ENCODE measurements at regions not wholly inside any gene's neighbourhood (a gene's known extent, or its start where the extent isn't known, plus 50 kb on each side); places are given as distances from the start of the nearest gene placed in this dataset.
"Not testable (repeated sequence)": the region's sequence is repeated elsewhere in the genome, so short reads cannot be mapped to it uniquely, and the experiment has no call there.

GRCh38 chr3:8338424-8338823 lies 163.2 kb upstream of the LMCD1 start:
- Histone ChIP-seq H3K4me3 (ENCODE audit: low read depth in 1 of 2, low read length in 2 of 2) (no peak overlapping the region), H3K36me3 (ENCODE audit: insufficient read depth, low read length) (no peaks in the 10 kb centered on the region), H3K9me3 (ENCODE audit: low read length) (no peaks in the 10 kb centered on the region), H3K27ac (ENCODE audit: low read depth, low read length) (no peak overlapping the region), H3K4me1 (ENCODE audit: insufficient read depth, low read length) (no peaks in the 10 kb centered on the region), H3K9ac (ENCODE audit: low read length) (no peak overlapping the region), H3K27me3 (ENCODE audit: control insufficient read depth in 1 of 2, insufficient read depth in 2 of 2, low read length in 2 of 2) (no peaks in the 10 kb centered on the region)

GRCh38 chr3:8341821-8342247 lies 159.8 kb upstream of the LMCD1 start:
- no peaks in the 10 kb centered on the region for H3K27me3 ChIP-seq (ENCODE audit: control insufficient read depth in 1 of 2, insufficient read depth in 2 of 2, low read length in 2 of 2)
- H3K4me3 ChIP-seq (ENCODE audit: low read depth in 1 of 2, low read length in 2 of 2), result no peak overlapping the region
- no peak overlapping the region for H3K9ac ChIP-seq (ENCODE audit: low read length)

GRCh38 chr3:8343058-8343457 lies 158.6 kb upstream of the LMCD1 start:
- no peaks in the 10 kb centered on the region for H3K4me1 ChIP-seq (ENCODE audit: insufficient read depth, low read length)
- H3K4me3 ChIP-seq (ENCODE audit: low read depth in 1 of 2, low read length in 2 of 2), result no peak overlapping the region
- no peaks in the 10 kb centered on the region for H3K36me3 ChIP-seq (ENCODE audit: insufficient read depth, low read length)
- H3K9ac ChIP-seq (ENCODE audit: low read length), result no peak overlapping the region
- H3K9me3 ChIP-seq (ENCODE audit: low read length), result no peaks in the 10 kb centered on the region
- H3K27me3 ChIP-seq (ENCODE audit: control insufficient read depth in 1 of 2, insufficient read depth in 2 of 2, low read length in 2 of 2), result no peaks in the 10 kb centered on the region
- no peak overlapping the region for H3K27ac ChIP-seq (ENCODE audit: low read depth, low read length)

More at GRCh38 chr3:8341821-8342247, 159.8 kb upstream of the LMCD1 start:
- no peak overlapping the region for H3K27ac ChIP-seq (ENCODE audit: low read depth, low read length)
- H3K9me3 ChIP-seq (ENCODE audit: low read length), result no peaks in the 10 kb centered on the region
- no peaks in the 10 kb centered on the region for H3K36me3 ChIP-seq (ENCODE audit: insufficient read depth, low read length)
- H3K4me1 ChIP-seq (ENCODE audit: insufficient read depth, low read length), result no peaks in the 10 kb centered on the region

- Histone ChIP-seq H3K27ac (ENCODE audit: low read depth, low read length) (no peak overlapping the region), H3K36me3 (ENCODE audit: insufficient read depth, low read length) (no peaks in the 10 kb centered on the region), H3K9ac (ENCODE audit: low read length) (no peak overlapping the region), H3K4me3 (ENCODE audit: low read depth in 1 of 2, low read length in 2 of 2) (no peak overlapping the region), H3K9me3 (ENCODE audit: low read length) (no peaks in the 10 kb centered on the region), H3K27me3 (ENCODE audit: control insufficient read depth in 1 of 2, insufficient read depth in 2 of 2, low read length in 2 of 2) (no peaks in the 10 kb centered on the region), H3K4me1 (ENCODE audit: insufficient read depth, low read length) (no peaks in the 10 kb centered on the region)
Measured at GRCh38 chr3:8345398-8345797, 156.2 kb upstream of the LMCD1 start.

- Histone ChIP-seq H3K9ac (ENCODE audit: low read length) (no peak overlapping the region), H3K27ac (ENCODE audit: low read depth, low read length) (no peak overlapping the region), H3K27me3 (ENCODE audit: control insufficient read depth in 1 of 2, insufficient read depth in 2 of 2, low read length in 2 of 2) (no peaks in the 10 kb centered on the region), H3K36me3 (ENCODE audit: insufficient read depth, low read length) (no peaks in the 10 kb centered on the region), H3K9me3 (ENCODE audit: low read length) (no peaks in the 10 kb centered on the region), H3K4me3 (ENCODE audit: low read depth in 1 of 2, low read length in 2 of 2) (no peak overlapping the region), H3K4me1 (ENCODE audit: insufficient read depth, low read length) (no peaks in the 10 kb centered on the region)
Measured at GRCh38 chr3:8348076-8348475, 153.5 kb upstream of the LMCD1 start.

- Histone ChIP-seq H3K36me3 (ENCODE audit: insufficient read depth, low read length) (no peaks in the 10 kb centered on the region), H3K9ac (ENCODE audit: low read length) (no peak overlapping the region), H3K27ac (ENCODE audit: low read depth, low read length) (no peak overlapping the region), H3K27me3 (ENCODE audit: control insufficient read depth in 1 of 2, insufficient read depth in 2 of 2, low read length in 2 of 2) (no peaks in the 10 kb centered on the region), H3K9me3 (ENCODE audit: low read length) (no peaks in the 10 kb centered on the region), H3K4me1 (ENCODE audit: insufficient read depth, low read length) (no peaks in the 10 kb centered on the region), H3K4me3 (ENCODE audit: low read depth in 1 of 2, low read length in 2 of 2) (no peak overlapping the region)
Measured at GRCh38 chr3:8352475-8352874, 149.1 kb upstream of the LMCD1 start.

GRCh38 chr3:8353364-8353763 lies 148.3 kb upstream of the LMCD1 start:
- Histone ChIP-seq H3K4me3 (ENCODE audit: low read depth in 1 of 2, low read length in 2 of 2) (no peak overlapping the region), H3K27me3 (ENCODE audit: control insufficient read depth in 1 of 2, insufficient read depth in 2 of 2, low read length in 2 of 2) (no peaks in the 10 kb centered on the region), H3K27ac (ENCODE audit: low read depth, low read length) (no peak overlapping the region), H3K36me3 (ENCODE audit: insufficient read depth, low read length) (no peaks in the 10 kb centered on the region), H3K9me3 (ENCODE audit: low read length) (no peaks in the 10 kb centered on the region), H3K9ac (ENCODE audit: low read length) (no peak overlapping the region), H3K4me1 (ENCODE audit: insufficient read depth, low read length) (no peaks in the 10 kb centered on the region)

GRCh38 chr3:8355346-8355745 lies 146.3 kb upstream of the LMCD1 start:
- Histone ChIP-seq H3K36me3 (ENCODE audit: insufficient read depth, low read length) (no peaks in the 10 kb centered on the region), H3K9ac (ENCODE audit: low read length) (no peak overlapping the region), H3K27me3 (ENCODE audit: control insufficient read depth in 1 of 2, insufficient read depth in 2 of 2, low read length in 2 of 2) (no peaks in the 10 kb centered on the region), H3K4me1 (ENCODE audit: insufficient read depth, low read length) (no peaks in the 10 kb centered on the region), H3K9me3 (ENCODE audit: low read length) (no peaks in the 10 kb centered on the region), H3K4me3 (ENCODE audit: low read depth in 1 of 2, low read length in 2 of 2) (no peak overlapping the region), H3K27ac (ENCODE audit: low read depth, low read length) (no peak overlapping the region)

- H3K9me3 ChIP-seq (ENCODE audit: low read length); H3K4me3 ChIP-seq (ENCODE audit: low read depth in 1 of 2, low read length in 2 of 2); H3K27me3 ChIP-seq (ENCODE audit: control insufficient read depth in 1 of 2, insufficient read depth in 2 of 2, low read length in 2 of 2); H3K9ac ChIP-seq (ENCODE audit: low read length); H3K4me1 ChIP-seq (ENCODE audit: insufficient read depth, low read length); H3K27ac ChIP-seq (ENCODE audit: low read depth, low read length); H3K36me3 ChIP-seq (ENCODE audit: insufficient read depth, low read length): not testable (repeated sequence)
Measured at GRCh38 chr3:8356066-8356465, 145.6 kb upstream of the LMCD1 start.

GRCh38 chr3:8357859-8358258 lies 143.8 kb upstream of the LMCD1 start:
- H3K27ac ChIP-seq (ENCODE audit: low read depth, low read length), result no peak overlapping the region
- H3K4me3 ChIP-seq (ENCODE audit: low read depth in 1 of 2, low read length in 2 of 2), result no peak overlapping the region
- no peaks in the 10 kb centered on the region for H3K9me3 ChIP-seq (ENCODE audit: low read length)
- H3K9ac ChIP-seq (ENCODE audit: low read length), result no peak overlapping the region
- no peaks in the 10 kb centered on the region for H3K27me3 ChIP-seq (ENCODE audit: control insufficient read depth in 1 of 2, insufficient read depth in 2 of 2, low read length in 2 of 2)
- no peaks in the 10 kb centered on the region for H3K36me3 ChIP-seq (ENCODE audit: insufficient read depth, low read length)
- H3K4me1 ChIP-seq (ENCODE audit: insufficient read depth, low read length), result no peaks in the 10 kb centered on the region

GRCh38 chr3:8359133-8359532 lies 142.5 kb upstream of the LMCD1 start:
- no peaks in the 10 kb centered on the region for H3K36me3 ChIP-seq (ENCODE audit: insufficient read depth, low read length)
- H3K4me3 ChIP-seq (ENCODE audit: low read depth in 1 of 2, low read length in 2 of 2), result no peak overlapping the region
- no peaks in the 10 kb centered on the region for H3K27me3 ChIP-seq (ENCODE audit: control insufficient read depth in 1 of 2, insufficient read depth in 2 of 2, low read length in 2 of 2)
- no peaks in the 10 kb centered on the region for H3K4me1 ChIP-seq (ENCODE audit: insufficient read depth, low read length)
- H3K9me3 ChIP-seq (ENCODE audit: low read length), result no peaks in the 10 kb centered on the region
- H3K27ac ChIP-seq (ENCODE audit: low read depth, low read length), result no peak overlapping the region
- no peak overlapping the region for H3K9ac ChIP-seq (ENCODE audit: low read length)

GRCh38 chr3:8363200-8363599 lies 138.4 kb upstream of the LMCD1 start:
- no peak overlapping the region for H3K27ac ChIP-seq (ENCODE audit: low read depth, low read length)
- H3K36me3 ChIP-seq (ENCODE audit: insufficient read depth, low read length), result no peaks in the 10 kb centered on the region
- no peak overlapping the region for H3K9ac ChIP-seq (ENCODE audit: low read length)
- no peaks in the 10 kb centered on the region for H3K9me3 ChIP-seq (ENCODE audit: low read length)
- H3K27me3 ChIP-seq (ENCODE audit: control insufficient read depth in 1 of 2, insufficient read depth in 2 of 2, low read length in 2 of 2), result no peaks in the 10 kb centered on the region
- H3K4me1 ChIP-seq (ENCODE audit: insufficient read depth, low read length), result no peaks in the 10 kb centered on the region
- H3K4me3 ChIP-seq (ENCODE audit: low read depth in 1 of 2, low read length in 2 of 2), result no peak overlapping the region
